Astrocyte (in vitro differentiated cells and primary cell): ENCODE measurements at regions not wholly inside any gene's neighbourhood (a gene's known extent, or its start where the extent isn't known, plus 50 kb on each side); places are given as distances from the start of the nearest gene placed in this dataset.

Experiments used
- EZH2 ChIP-seq: IDR thresholded peaks from 2 replicates; pipeline ENCODE4 v1.6.1; 2012; ENCODE audit warnings: mild to moderate bottlenecking, low read length, inconsistent platforms; ENCODE audit not compliant: insufficient read depth
- TF ChIP-seq, protein P1 (sequence below): IDR thresholded peaks from 2 replicates; pipeline ENCODE4 v1.5.1; 2011; ENCODE audit warnings: low read depth, mild to moderate bottlenecking, inconsistent platforms, low read length, moderate library complexity; ENCODE audit not compliant: insufficient read depth

DNA sequence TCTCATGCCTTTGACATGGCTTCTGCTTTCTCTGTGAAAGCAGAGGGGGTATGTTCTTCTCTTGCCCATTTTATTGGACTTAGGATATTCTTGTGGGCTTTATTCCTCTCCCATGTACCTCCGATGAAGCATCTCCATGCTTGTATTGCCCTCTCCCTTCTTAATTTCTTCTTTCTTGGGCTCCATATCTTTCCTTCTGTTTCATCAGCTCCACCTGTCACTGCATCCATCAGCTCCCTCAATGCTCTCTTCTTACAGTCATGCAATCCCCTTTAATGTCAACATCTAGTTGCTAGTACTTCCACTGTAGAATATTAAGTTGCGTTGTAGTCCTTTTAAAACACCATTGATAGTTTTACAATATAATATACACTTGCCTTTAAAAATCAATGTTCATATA lies 257.6 kb downstream of the GPAT3 start:
- TF ChIP-seq, protein P1, sequence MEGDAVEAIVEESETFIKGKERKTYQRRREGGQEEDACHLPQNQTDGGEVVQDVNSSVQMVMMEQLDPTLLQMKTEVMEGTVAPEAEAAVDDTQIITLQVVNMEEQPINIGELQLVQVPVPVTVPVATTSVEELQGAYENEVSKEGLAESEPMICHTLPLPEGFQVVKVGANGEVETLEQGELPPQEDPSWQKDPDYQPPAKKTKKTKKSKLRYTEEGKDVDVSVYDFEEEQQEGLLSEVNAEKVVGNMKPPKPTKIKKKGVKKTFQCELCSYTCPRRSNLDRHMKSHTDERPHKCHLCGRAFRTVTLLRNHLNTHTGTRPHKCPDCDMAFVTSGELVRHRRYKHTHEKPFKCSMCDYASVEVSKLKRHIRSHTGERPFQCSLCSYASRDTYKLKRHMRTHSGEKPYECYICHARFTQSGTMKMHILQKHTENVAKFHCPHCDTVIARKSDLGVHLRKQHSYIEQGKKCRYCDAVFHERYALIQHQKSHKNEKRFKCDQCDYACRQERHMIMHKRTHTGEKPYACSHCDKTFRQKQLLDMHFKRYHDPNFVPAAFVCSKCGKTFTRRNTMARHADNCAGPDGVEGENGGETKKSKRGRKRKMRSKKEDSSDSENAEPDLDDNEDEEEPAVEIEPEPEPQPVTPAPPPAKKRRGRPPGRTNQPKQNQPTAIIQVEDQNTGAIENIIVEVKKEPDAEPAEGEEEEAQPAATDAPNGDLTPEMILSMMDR, result no peak
- no peak for TF ChIP-seq EZH2
